NB4 (cell line): ENCODE measurements at regions not wholly inside any gene's neighbourhood (a gene's known extent, or its start where the extent isn't known, plus 50 kb on each side); places are given as distances from the start of the nearest gene placed in this dataset.

ENCODE experiments used
- CTCF ChIP-seq: IDR thresholded peaks from one replicate; pipeline ENCODE4 v1.5.1; 2012; ENCODE audit warnings: low read depth, low read length
- POLR2A ChIP-seq: IDR thresholded peaks from 2 replicates; pipeline ENCODE4 v1.6.1; 2011; ENCODE audit warnings: mild to moderate bottlenecking; ENCODE audit not compliant: insufficient read length; ENCODE audit errors: extremely low read depth

- TF ChIP-seq CTCF (no peak), POLR2A (no peak)
Observed at GRCh38 chr10:71136036-71136721, 76.2 kb upstream of the UNC5B start.
